ENCODE measurements at regions not wholly inside any gene's neighbourhood (a gene's known extent, or its start where the extent isn't known, plus 50 kb on each side); places are given as distances from the start of the nearest gene placed in this dataset.

DNA sequence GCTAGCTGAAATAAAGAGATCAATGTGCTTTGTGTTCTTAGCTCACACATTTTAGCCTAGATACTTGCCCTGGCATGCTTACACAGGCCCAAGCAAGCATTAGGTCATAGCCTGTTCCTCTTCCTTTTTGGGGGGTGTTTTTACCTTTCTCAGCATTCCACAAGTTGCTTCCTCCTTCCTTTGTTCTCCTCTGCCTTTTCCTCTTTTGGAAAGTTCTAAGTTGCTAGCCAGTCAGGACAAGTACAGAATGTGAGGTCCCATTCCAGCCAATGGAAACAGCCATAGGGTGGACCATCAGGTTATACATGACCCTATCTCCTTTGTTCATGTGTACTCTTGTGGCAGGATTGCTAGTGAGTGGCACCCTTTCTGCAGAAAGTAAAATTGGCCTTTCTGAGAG, 154.9 kb downstream of the RASSF9 start:
- H3K4me2 ChIP-seq (ENCODE audit: insufficient read depth, low read length) = no peak overlapping the region
- no peaks in the 10 kb centered on the region for H3K79me2 ChIP-seq (ENCODE audit: control insufficient read depth, insufficient read depth, low read length)
- no peak overlapping the region for H2AFZ ChIP-seq (ENCODE audit: low read depth, low read length)
- TF ChIP-seq POLR2AphosphoS5 (IDR thresholded peaks at IDR 0.05; ENCODE audit: insufficient read depth, low read depth, low read length) (no peak), JUN (IDR thresholded peaks at IDR 0.05; ENCODE audit: borderline replicate concordance, insufficient read depth, insufficient read length, low read depth) (no peak), POLR2A (IDR thresholded peaks at IDR 0.05; ENCODE audit: low read depth, low read length) (no peak), MYC (IDR thresholded peaks at IDR 0.05; ENCODE audit: low read depth, low read length) (no peak), EZH2 (IDR thresholded peaks at IDR 0.05; ENCODE audit: borderline replicate concordance, low read depth, low read length, severe bottlenecking) (no peak), FOS (IDR thresholded peaks at IDR 0.05; ENCODE audit: borderline replicate concordance, insufficient read depth, low read length) (no peak), GATA2 (IDR thresholded peaks at IDR 0.05; ENCODE audit: insufficient read depth, insufficient read length, low read depth, low read length) (no peak)
- TF ChIP-seq, protein P1, sequence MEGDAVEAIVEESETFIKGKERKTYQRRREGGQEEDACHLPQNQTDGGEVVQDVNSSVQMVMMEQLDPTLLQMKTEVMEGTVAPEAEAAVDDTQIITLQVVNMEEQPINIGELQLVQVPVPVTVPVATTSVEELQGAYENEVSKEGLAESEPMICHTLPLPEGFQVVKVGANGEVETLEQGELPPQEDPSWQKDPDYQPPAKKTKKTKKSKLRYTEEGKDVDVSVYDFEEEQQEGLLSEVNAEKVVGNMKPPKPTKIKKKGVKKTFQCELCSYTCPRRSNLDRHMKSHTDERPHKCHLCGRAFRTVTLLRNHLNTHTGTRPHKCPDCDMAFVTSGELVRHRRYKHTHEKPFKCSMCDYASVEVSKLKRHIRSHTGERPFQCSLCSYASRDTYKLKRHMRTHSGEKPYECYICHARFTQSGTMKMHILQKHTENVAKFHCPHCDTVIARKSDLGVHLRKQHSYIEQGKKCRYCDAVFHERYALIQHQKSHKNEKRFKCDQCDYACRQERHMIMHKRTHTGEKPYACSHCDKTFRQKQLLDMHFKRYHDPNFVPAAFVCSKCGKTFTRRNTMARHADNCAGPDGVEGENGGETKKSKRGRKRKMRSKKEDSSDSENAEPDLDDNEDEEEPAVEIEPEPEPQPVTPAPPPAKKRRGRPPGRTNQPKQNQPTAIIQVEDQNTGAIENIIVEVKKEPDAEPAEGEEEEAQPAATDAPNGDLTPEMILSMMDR (IDR thresholded peaks at IDR 0.05; ENCODE audit: extremely low read depth in 1 of 2, insufficient read depth in 1 of 2, low read depth in 1 of 2, low read length in 2 of 2) = no peak
- TF ChIP-seq, protein P2, sequence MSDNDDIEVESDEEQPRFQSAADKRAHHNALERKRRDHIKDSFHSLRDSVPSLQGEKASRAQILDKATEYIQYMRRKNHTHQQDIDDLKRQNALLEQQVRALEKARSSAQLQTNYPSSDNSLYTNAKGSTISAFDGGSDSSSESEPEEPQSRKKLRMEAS (IDR thresholded peaks at IDR 0.05; ENCODE audit: insufficient read depth, insufficient read length) = no peak
- BruUV-seq (replicated peaks) = no TSS peak
- POLR2A ChIA-PET = no interaction called here
- no peaks in the 10 kb centered on the region for H3K36me3 ChIP-seq (ENCODE audit: control insufficient read depth in 2 of 2, extremely low read depth in 1 of 2, insufficient read depth in 2 of 2, low read length in 2 of 2)
- no peaks in the 10 kb centered on the region for H3K9me1 ChIP-seq (replicated peaks; ENCODE audit: control insufficient read depth, extremely low read depth, insufficient read depth, low read length)
- CTCF ChIA-PET = interaction anchor here (0.9 to 1.0 kb wide), 2 partner anchors 40 to 106 kb away, joined by 3 read pairs; no protein-coding TSS in a partner anchor
- no peaks in the 10 kb centered on the region for H4K20me1 ChIP-seq (replicated peaks; ENCODE audit: control insufficient read depth, extremely low read depth, insufficient read depth, low read length)
- no peak overlapping the region for H3K4me3 ChIP-seq (replicated peaks in 1 of 3; ENCODE audit: insufficient read depth in 1 of 3, low read depth in 1 of 3, low read length in 3 of 3)
- intact Hi-C loops (cut with micrococcal nuclease) (no loop called here), dilution Hi-C loops (cut with MboI; ENCODE audit: extremely low pct_ligation_motif_present, low sequenced_read_pairs) (no loop called here)
- DNase-seq (ENCODE audit: low read depth, low spot score) = no peak
- no peaks in the 10 kb centered on the region for H3K4me1 ChIP-seq (ENCODE audit: control insufficient read depth, extremely low read depth, insufficient read depth, low read length)
- no peak overlapping the region for H3K9ac ChIP-seq (replicated peaks; ENCODE audit: extremely low read depth, insufficient read depth, low read length)
- H3K27me3 ChIP-seq (ENCODE audit: control insufficient read depth in 2 of 2, insufficient read depth in 2 of 2, low read length in 2 of 2) = no peaks in the 10 kb centered on the region
- FAIRE-seq = no peak
- H3K9me3 ChIP-seq (replicated peaks; ENCODE audit: control insufficient read depth, insufficient read depth, low read length) = no peaks in the 10 kb centered on the region
- H3K27ac ChIP-seq (ENCODE audit: insufficient read depth, low read depth, low read length) = no peak overlapping the region
